Limb (tissue), 2 donors: ENCODE measurements at regions not wholly inside any gene's neighbourhood (a gene's known extent, or its start where the extent isn't known, plus 50 kb on each side); places are given as distances from the start of the nearest gene placed in this dataset.
"Not testable (repeated sequence)": the region's sequence is repeated elsewhere in the genome, so short reads cannot be mapped to it uniquely, and the experiment has no call there.

Experiments
- DNase-seq, 2 donors: peaks; one replicate each; pipeline ENCODE4 v3.0.0-alpha.2; 2016; ENCODE audit errors: extremely low spot score in 2 of 2

GRCh38 chr21:29396951-29397455, 98.3 kb downstream of the BACH1 start:
- DNase-seq: no peak

- DNase-seq: no peak
Measured at GRCh38 chr21:29403301-29403700, 104.6 kb downstream of the BACH1 start.

- no peak for DNase-seq
Measured at GRCh38 chr21:29403922-29404538, 105.3 kb downstream of the BACH1 start.

GRCh38 chr21:29405503-29406122, 106.9 kb downstream of the BACH1 start:
- DNase-seq: no peak

- DNase-seq: no peak
Measured at GRCh38 chr21:29406385-29406784, 107.7 kb downstream of the BACH1 start.

- DNase-seq: no peak
Measured at GRCh38 chr21:29407571-29407970, 108.8 kb downstream of the BACH1 start.

- no peak for DNase-seq
Measured at GRCh38 chr21:29413683-29414082, 115.0 kb downstream of the BACH1 start.

GRCh38 chr21:29416268-29416667, 117.5 kb downstream of the BACH1 start:
- DNase-seq: no peak

GRCh38 chr21:29418813-29419212, 120.1 kb downstream of the BACH1 start:
- DNase-seq: no peak

- DNase-seq: no peak
Measured at GRCh38 chr21:29419422-29419821, 120.7 kb downstream of the BACH1 start.

- no peak for DNase-seq
Measured at GRCh38 chr21:29423099-29423870, 124.6 kb downstream of the BACH1 start.

GRCh38 chr21:29424728-29425127, 126.0 kb downstream of the BACH1 start:
- no peak for DNase-seq

GRCh38 chr21:29429218-29429617, 130.5 kb downstream of the BACH1 start:
- DNase-seq: no peak

- no peak for DNase-seq
Measured at GRCh38 chr21:29430030-29430429, 131.3 kb downstream of the BACH1 start.

- no peak for DNase-seq
Measured at GRCh38 chr21:29430576-29430975, 131.9 kb downstream of the BACH1 start.

GRCh38 chr21:29431178-29431577, 132.5 kb downstream of the BACH1 start:
- no peak for DNase-seq

- no peak for DNase-seq
Measured at GRCh38 chr21:29431680-29432079, 133.0 kb downstream of the BACH1 start.

- no peak for DNase-seq
Measured at GRCh38 chr21:29433366-29434059, 134.8 kb downstream of the BACH1 start.

GRCh38 chr21:29434081-29434480, 135.4 kb downstream of the BACH1 start:
- no peak for DNase-seq

GRCh38 chr21:29434982-29435381, 136.3 kb downstream of the BACH1 start:
- DNase-seq: not testable (repeated sequence)

- DNase-seq: no peak
Measured at GRCh38 chr21:29436143-29436542, 137.4 kb downstream of the BACH1 start.

GRCh38 chr21:29436650-29437049, 137.9 kb downstream of the BACH1 start:
- DNase-seq: no peak
